ENCODE measurements at regions not wholly inside any gene's neighbourhood (a gene's known extent, or its start where the extent isn't known, plus 50 kb on each side); places are given as distances from the start of the nearest gene placed in this dataset.

DNA sequence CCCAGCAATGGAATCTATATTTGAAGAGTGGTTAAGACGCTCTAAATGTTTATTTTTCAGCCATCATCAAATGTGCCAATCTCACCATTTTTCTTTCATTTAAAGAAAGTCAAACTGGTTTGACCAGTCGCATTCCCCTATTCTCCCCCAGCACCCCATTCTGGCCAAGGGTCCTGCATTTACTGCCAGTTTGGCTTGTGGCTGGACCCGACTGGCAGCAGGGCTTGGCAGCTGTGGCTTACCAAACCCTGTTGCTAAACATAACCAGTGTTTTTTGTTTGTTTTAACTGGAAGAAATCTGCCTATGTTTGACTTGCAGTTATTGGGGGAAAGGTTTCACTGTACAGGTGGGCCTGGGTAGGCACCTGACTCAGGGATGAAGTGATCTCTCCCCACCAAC is 116.3 kb downstream of the CYP26A1 start:
- TF ChIP-seq, protein P1, sequence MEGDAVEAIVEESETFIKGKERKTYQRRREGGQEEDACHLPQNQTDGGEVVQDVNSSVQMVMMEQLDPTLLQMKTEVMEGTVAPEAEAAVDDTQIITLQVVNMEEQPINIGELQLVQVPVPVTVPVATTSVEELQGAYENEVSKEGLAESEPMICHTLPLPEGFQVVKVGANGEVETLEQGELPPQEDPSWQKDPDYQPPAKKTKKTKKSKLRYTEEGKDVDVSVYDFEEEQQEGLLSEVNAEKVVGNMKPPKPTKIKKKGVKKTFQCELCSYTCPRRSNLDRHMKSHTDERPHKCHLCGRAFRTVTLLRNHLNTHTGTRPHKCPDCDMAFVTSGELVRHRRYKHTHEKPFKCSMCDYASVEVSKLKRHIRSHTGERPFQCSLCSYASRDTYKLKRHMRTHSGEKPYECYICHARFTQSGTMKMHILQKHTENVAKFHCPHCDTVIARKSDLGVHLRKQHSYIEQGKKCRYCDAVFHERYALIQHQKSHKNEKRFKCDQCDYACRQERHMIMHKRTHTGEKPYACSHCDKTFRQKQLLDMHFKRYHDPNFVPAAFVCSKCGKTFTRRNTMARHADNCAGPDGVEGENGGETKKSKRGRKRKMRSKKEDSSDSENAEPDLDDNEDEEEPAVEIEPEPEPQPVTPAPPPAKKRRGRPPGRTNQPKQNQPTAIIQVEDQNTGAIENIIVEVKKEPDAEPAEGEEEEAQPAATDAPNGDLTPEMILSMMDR (conservative IDR thresholded peaks at IDR 0.05; ENCODE audit: low read length), result no peak
- DNase-seq (ENCODE audit: low read depth), result no peak
- H3K4me3 ChIP-seq (ENCODE audit: low read length), result no peak overlapping the region

DNA sequence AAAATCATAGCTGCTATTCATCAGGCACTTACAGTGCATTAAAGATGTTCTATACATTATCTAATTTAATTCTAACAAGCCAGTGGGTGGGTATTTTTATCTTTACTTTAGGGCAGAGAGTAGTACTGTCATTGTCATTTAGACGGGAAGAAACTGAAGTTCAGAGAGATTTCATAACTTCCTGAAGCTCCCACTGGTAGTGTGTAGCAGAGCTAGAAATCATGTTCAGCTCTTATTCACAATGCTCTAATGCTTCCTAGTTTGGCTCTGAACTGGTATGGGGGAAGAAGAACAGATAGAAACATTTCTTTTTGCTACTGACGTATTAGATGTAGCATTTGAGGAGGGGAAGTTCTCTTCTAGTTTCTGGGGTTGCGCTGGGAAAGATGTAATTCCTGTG is 116.7 kb downstream of the CYP26A1 start:
- no peak for DNase-seq (ENCODE audit: low read depth)
- H3K4me3 ChIP-seq (ENCODE audit: low read length), result no peak overlapping the region
- TF ChIP-seq, protein P1 (conservative IDR thresholded peaks at IDR 0.05; ENCODE audit: low read length), result no peak

- no peak overlapping the region for H3K4me3 ChIP-seq (ENCODE audit: low read length)
- DNase-seq (ENCODE audit: low read depth), result peak; percentile 14
- TF ChIP-seq, protein P1 (conservative IDR thresholded peaks at IDR 0.05; ENCODE audit: low read length), result no peak
Measured at GRCh38 chr10:93193906-93194305, 120.2 kb downstream of the CYP26A1 start.

GRCh38 chr10:93198401-93199131 is 124.9 kb downstream of the CYP26A1 start:
- H3K4me3 ChIP-seq (ENCODE audit: low read length), result peak overlapping the region; percentile 48
- TF ChIP-seq, protein P1 (conservative IDR thresholded peaks at IDR 0.05; ENCODE audit: low read length), result no peak
- DNase-seq (ENCODE audit: low read depth), result peak; percentile 62

DNA sequence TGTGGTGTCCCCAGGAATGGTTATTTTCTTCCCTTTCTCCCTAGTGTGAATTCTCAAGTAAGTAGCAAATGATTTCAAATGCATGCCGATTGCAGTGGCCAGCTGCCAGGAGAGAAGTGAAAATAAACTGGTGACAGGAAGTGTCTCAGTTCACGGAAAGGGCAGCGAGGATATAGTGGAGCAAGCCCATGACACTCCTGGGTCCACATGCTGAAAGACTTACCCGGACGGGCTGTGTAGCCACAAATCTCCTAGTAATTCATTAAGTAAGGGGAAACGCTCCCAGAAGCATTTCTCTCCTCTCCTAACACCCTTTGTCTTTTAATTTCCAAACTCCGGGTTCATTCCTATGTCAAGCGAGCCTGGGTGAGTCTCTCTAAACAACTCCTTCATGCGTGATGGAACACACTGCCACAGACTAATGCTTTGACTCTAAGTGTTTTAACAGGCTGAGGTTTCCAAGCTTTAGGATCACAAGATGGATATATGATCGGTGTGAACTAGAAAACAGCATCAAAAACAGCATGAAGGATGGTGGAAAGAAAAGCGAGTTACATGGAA is 125.6 kb downstream of the CYP26A1 start:
- H3K4me3 ChIP-seq (ENCODE audit: low read length), result peak overlapping the region; percentile 48
- TF ChIP-seq, protein P1 (conservative IDR thresholded peaks at IDR 0.05; ENCODE audit: low read length), result no peak
- peak; percentile 83 for DNase-seq (ENCODE audit: low read depth)

GRCh38 chr10:93204494-93205485 is 131.1 kb downstream of the CYP26A1 start:
- TF ChIP-seq, protein P1 (conservative IDR thresholded peaks at IDR 0.05; ENCODE audit: low read length), result no peak
- DNase-seq (ENCODE audit: low read depth), result no peak
- no peak overlapping the region for H3K4me3 ChIP-seq (ENCODE audit: low read length)
